NCI-H2081 treated with DMSO at 0.1 percent for 48 hours (cell line): ENCODE measurements at regions not wholly inside any gene's neighbourhood (a gene's known extent, or its start where the extent isn't known, plus 50 kb on each side); places are given as distances from the start of the nearest gene placed in this dataset.

Experiments used
- DNase-seq: peaks from one replicate; lab custom pipeline; 2025; lab: John Stamatoyannopoulos, UW

DNA sequence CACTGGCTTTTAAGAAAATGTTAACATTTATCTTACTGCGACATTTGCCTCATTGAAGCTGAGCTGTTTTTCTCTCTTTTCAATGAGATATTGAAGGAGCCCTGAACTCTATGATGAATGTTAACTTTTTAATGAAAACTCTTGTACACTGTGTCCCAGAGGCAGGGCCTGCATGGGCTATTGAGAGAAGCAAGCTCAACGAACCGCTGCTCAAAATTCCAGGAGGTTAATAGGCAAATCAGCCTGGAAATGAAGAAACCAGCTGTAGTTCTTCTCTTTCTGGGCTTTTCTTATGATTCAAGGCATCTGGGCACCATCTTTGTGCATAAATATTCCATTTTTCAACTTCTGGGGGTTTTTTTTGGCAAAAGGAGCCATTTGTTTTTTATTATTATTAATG lies 168.4 kb upstream of the NPVF start:
- no peak for DNase-seq

DNA sequence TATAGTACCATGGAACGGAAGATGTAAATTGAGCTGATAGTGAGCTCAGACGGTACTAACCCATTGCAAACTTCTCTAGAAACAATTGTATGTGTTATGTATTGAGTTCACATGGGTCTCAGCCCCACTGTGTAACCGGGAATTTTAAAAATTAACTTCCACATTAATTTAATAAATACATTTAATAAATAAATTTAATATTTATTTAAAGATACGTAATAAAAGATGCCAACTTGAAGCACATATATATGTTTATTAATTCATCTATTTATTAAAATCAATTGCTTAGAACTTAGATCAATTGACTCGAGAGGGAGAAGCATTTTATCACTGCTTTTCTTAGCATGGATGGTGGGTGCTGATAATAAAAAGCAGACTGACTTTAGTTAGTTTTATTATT lies 170.1 kb upstream of the NPVF start:
- no peak for DNase-seq

DNA sequence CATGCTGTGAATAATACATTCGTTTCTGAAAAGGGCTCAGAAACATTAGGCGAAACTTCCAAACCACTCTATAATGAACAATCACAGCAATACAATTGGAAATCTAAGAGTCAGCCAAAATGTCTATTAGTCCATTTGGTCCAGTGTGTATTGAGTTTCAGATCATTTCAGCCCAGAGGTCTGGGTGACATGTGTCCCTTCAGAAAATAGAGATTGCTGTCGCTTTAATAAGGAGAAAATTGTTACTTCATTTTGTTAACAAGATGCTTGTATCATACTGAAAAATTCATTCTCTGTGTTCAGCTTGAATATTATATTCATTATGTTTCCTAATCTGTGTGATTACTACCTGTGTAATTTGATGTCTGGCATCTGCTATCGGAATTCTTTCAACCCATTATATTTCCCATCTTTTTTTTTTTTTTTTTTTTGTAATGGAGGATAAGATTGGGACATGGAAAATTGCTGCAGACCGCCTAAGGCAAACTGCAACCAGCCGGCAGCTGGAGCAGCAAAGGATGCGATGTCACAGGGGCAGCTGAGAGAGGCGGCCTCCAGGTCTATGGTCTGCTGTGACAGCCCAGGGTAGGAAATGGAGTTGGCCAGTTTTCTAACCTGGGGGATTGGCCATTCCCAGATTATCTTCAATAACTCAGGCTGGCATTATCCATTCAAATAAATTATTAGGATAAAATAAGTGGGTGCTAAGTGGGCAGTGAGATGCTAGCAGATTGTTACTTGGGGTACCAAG lies 170.9 kb upstream of the NPVF start:
- DNase-seq, result no peak

DNA sequence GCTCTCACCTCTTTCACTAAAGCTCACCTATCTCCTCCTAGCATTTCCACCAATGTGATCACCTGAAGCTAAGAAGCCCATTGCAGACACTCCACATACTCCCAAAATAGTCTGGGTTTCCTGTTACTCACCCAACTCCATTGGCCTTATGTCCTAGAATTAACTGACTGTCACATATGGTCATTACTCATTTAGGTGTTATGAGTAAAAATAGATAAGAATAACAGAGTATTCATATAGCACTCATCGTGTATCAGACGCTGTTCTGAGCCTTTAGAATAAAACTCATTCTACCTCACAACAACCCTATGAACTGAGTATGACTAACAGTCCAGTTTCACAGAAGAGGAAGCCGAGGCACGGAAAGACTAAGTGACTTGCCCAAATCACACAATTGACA lies 174.2 kb upstream of the NPVF start:
- DNase-seq, result no peak

DNA sequence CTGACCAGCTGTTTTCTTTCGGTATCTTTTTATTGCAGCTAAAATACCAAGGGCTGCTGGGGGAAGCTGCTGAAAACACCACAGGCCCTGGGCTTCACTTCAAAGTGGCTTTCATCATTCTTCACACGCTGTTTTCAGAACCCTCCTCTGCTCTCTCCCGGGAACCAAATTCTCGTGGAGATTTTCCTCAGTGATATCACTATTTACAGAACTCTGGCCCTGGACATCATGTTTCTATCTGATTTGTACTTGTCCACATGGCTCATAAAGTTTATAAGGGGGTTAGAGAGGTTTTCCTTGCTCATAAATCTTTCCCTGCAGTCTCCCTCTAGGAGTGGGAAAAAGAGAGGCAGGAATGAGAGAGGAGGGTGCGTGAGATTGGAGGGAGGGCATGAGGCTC lies 177.4 kb upstream of the NPVF start:
- no peak for DNase-seq

DNA sequence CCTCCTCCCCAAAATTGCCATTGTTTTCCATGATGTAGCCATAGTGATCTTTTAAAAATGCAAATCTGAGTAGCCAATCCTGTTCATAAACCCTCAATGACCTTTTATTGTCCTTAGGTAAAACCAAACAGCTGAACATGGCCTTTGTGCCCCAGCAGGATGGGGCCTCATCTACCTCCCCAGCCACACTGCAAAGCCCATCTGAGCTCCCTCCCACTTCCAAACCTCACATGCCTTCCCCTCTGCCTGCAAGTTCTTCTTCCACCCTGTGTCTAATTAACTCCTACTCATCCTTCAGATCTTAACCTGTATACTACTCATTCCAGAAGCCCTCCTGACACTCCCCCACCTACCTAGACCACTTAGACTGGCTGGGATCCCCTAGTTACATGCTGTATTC lies 178.8 kb upstream of the NPVF start:
- no peak for DNase-seq

DNA sequence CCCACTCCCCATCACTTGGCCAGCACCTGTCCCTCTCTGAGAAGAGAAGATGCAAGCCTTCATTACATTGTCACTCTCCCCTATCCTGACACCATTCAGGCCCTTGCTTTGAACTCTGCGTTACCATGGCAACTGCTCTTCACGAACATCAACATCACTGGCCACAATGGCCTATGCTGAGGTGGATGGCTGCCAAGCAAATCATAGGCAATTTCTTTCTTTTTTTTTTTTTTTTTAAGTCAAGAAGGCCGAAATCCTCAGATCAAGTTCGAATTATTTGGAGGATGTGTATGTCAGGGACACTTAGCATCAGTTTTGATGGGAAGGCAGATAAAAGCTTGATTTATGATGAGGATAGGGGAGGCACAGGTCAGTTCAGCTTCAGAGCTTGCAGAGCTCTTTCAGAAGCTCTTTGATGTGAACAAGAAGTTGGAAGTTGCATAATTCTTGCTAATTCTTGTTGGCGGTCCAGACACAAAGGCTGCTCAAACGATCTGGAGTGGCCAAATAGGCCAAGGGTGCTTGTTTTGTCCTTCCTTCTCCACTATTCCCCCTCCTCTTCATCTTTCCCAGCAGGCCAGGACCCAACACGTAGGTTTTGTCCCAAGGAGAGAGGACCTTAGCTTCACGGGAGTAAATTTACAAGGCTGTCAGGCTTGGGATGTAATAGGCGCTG lies 179.9 kb upstream of the NPVF start:
- no peak for DNase-seq

DNA sequence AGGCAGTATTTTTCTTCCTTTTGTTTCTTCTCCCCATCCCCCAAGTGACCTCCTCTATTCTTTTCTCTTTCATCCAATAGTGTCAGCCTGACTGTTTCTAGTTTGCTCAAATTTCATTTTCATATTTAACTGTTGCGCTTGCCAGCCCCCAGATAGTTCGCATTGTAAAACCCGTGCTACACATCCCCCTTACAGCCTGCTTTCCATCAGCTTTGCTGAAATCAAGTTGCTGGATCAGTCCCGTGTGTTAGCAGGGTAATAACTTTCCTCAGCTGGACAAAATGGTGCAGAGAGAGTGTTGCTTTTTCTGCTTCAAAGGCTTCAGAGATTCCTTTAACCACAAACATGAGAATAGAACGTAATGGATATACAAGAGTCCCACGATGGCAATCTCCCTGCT lies 180.6 kb upstream of the NPVF start:
- no peak for DNase-seq

DNA sequence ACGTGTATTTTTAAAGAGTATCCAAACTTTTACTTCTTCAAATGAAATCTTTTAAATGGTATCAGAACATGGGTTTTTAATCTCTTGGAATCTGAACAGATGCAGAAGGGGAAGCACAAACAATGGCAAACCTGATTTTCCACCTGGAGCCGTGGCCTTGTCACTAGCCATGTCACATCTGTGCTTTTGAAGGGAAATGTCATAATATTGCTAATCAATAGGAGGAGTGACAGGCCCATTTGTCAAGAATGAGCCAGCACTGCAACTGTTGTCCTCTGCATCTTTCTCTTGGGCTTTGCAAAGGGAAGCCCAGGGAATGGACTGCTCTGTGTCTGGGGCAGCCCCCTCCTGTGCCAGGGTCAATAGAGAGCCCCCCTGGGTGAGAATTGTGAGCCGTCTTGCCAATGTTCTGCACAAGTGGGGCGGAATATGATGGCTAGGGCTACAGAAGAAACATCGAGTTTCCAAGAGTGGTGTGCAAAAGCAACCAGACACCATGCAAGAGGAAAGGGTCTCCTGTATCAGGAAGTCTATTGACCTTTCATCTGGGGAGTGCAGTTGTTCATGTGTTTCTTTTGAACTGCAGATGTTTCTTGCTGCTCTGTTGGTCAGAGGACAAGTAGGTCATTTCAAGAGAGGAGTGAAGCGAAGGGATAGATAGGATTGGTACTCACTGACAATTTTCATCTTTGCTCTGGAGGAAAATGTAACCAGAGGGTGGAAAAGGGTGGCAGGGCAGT lies 181.8 kb upstream of the NPVF start:
- no peak for DNase-seq

DNA sequence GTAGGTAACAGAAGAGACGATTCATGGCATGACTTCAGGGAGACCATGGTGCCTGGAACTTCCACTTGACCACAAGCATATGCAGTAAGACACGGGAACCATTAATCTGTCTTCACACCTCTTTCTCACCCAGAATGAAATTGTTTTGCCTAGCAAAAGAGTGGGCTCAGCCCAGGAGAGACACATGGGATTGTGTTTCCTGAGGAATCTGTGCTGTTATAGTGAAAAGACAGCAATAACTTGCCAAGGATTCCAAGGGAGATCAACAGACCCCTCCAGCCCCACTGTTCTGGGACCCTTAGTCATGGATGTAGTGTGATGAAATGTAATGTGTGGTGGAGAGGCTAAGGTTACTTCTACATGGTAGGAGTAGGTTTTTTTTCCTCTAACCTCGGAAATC lies 192.5 kb upstream of the NPVF start:
- no peak for DNase-seq

DNA sequence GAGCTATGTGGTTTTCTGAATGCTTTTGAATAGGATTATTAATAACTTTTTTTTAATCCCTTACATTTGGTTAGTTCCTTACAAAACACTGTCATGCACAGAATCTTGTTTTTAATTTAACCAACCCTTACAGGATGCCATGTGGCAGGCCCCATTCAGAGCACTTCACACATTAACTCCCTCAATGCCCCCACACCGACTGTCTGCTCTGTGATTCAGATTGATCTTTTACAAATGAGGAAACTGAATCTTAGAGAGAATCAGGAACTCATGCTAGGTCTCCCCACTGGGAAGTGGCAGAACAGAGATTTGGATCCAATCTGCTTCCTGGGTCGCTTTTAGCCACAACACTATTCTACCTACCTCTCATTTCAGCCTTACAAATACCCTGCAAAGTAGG lies 195.8 kb upstream of the NPVF start:
- no peak for DNase-seq

DNA sequence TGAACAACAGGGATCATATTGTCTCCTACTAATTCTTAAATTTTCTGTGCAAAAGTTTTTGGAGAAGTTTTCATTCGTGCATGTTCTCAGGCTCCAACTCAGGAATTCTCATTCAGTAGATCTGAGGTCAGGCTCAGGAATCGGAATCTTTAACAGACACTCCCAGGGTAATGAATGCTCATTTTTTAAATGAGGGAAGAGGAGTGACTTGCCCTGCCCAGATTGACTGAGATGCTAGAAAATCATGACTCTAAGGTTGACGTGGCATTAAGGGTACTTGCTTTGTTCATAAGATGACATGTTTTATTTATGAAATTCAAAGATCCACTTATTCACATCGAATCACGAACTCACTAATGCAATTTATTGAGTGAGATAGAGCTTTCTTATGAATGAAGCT lies 196.6 kb upstream of the NPVF start:
- DNase-seq, result no peak

DNA sequence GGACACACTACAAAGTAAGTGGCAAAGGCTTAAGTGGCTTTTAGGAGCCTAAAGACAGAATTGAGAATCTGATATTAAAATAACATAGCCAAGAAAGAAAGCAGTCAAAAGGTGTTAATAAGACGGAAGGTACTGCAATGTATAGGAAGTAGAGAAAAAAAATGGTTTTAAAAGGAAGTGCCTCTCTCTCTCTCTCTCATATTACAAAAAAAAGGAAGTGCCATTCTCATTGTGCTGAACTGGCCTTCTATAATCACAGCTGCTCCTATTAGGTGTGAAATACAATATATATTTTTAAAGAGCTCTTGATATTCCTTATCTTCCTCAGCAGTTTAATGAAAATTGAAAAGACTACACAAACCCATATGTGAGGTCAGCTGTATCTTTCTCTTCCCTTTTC lies 199.4 kb upstream of the NPVF start:
- DNase-seq, result no peak

DNA sequence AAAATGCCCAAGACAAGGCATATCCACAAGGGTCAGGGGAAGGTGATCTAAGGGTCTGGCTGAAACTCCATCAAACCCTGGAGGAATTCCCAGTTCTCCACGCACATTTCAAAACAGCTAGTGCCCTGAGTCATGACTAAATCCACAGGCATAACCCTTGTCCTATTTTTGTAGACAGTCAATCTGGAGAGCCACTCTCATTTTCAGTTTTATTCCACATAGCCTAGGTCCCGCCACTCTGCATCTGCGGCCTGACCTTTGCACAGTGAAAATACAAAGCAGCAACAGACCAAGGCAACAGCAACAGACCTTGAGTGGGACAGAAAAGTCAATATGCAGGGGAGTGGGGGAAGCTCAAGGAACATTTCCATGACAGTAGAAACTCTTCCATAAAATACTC lies 201.4 kb upstream of the NPVF start:
- no peak for DNase-seq

DNA sequence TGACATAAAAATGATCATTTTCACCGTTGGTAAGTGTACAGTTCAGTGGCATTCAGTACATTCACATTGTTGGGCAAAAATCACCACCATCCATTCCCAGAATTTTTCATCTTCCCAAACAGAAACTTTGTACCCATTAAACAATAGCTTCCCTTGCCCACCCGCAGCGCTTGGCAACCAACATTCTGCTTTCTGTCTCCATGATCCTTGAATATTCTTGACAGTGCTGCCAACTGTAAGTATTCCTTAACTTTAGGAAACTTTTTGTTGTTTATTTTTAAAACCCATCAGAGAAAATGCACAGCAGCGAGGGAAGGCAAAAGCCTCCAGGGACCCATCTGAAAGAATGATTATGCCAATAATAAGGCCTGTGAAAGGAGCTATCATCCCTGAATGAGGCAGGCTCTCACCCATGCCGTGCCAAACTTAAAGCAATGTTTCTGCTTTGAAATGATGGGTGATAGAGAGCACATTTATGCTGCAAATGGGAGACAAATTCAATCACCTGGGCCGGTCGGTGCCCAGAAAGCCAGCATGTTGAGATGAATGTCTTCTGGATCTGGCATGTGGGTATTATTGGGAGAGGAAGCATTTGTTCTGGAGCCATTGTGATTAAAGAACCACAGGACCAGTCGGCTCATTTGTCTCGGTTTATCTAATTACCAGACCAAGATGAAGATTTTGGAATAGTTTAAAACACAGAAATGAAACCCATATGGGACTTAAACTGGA lies 202.1 kb upstream of the NPVF start:
- no peak for DNase-seq

DNA sequence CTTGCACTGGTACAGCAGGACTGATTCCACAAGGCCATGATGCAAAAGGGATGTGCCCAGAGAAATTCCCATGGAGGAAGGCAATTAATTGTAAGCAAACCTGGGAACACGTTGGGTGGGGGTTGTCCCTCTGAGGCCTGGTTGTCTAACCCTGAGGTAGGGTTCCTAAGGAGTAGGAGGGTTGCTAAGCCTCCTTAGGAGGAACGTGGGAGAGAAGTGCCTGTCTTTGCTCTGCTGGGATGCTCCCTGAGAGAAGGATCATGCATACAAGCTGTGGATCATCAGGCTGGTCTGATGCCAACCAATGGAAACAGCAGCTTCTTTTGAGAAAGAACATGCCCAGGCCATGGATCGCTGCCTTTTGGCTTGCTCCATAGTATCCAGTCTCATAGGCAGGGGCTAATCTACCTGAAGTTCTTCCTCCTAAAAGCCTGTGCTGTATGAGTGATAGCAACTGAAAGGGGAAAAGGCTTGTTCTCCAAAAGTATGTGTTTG lies 203.7 kb upstream of the NPVF start:
- DNase-seq, result no peak

DNA sequence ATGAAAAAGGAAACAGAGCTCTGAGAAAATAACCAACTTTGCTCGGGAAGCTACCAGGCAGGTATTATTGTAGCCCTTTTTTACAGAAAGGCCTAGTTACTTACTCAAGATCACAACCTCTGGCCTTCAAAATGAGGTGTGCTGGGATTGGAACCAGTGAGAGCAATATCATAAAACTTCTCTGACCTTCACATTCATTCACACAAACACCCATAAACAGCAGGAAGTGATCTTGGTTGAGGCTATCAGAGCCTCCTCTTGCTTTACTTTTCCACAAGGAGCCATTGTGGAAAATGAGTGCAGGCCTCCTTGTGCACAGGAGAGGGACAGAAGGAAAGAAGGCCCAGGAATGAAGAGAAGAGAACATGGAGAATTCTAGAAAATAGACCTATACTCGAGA lies 204.5 kb upstream of the NPVF start:
- no peak for DNase-seq

DNA sequence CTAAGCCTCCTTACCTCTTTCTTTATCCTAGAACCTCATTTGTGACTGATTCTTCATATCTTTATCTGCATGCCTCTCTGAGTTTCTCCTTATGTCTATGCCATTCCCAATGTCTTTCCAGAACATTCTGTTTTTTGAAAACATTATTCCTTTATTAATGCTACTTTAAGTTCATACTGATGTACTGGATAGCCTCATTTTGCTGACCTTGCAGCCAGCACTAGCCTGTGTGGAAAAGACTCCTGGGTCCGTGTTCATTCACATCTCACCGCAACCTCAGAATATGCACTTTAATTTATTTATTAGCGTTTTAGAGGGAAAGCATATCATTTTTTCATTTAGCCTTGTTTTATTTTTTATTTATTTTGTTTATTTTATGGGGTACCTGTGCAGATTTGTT lies 208.1 kb upstream of the NPVF start:
- DNase-seq, result no peak

DNA sequence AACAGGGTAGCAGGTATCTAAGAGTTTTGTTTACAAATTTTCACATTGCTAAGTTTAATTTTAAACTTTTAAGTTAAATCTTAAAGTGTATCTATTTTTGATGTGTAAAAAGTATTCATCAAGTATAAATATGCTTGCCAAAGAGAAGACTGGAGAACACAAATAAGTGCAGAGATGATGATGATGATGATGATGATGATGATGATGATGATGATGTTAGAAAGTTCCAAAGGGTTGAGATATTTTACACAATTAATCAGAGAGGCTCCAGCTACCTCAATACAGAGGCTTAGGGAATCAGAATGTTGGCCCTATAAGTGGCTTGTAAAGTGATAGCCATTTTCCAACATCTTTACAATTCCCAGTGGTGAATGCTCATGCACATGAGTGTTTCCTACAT lies 209.0 kb upstream of the NPVF start:
- DNase-seq, result no peak

DNA sequence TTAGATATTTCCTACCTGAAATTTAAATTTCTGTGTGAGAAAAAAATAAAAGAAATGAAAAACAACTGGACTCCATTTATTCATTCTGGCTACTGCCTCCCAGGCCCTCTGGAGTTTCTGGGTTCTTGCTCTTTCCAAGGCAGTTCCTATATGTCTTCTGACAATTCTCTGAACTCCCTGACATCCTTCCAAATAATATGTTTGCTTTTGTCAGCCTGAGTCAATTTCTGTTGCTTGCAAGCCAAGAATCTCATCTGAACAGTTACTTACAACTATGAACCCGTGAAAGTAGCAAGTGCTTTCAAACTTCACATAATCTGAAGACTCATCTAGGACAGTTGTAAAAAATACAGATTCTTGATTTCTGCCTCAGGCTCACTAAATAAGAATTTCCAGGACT lies 216.7 kb upstream of the NPVF start:
- DNase-seq, result no peak

DNA sequence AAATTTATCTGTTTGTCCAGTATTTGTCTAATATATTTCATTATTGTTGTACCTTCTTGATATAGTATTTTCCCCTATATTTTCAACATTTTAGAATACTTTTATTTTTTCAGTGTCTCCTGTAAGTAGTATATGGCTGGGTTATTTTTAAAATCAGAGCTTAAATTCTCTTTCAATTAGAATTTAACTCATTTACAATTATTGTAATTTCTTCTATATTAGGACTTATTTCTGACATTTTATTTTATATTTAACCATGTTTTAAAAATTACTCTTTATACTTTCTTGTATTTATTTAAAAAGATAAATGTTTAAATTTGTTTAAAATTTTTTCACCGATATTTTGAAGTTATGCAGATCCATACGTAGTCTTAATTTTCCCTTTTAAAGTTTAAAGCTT lies 220.0 kb upstream of the NPVF start:
- no peak for DNase-seq

DNA sequence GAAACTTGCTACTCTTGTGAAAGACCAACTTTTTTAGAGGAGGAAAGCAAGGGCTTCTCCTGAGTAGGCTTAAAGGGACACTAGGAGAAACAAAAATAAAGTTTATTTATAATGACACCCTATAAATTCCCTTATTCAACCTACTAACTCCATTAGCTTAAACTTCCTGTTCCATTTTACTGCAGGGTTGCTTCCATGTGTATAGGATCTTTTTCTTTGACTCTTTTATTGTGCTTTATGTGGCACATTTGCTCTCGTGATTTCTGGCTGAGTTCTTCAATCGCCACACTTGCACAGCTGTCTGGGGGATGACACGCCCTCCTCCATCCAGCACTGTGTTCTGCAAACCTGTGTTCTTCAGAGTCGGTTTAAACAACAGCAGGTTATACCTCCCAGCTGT lies 225.7 kb upstream of the NPVF start:
- DNase-seq, result no peak
